ENCODE measurements at regions not wholly inside any gene's neighbourhood (a gene's known extent, or its start where the extent isn't known, plus 50 kb on each side); places are given as distances from the start of the nearest gene placed in this dataset.

DNA sequence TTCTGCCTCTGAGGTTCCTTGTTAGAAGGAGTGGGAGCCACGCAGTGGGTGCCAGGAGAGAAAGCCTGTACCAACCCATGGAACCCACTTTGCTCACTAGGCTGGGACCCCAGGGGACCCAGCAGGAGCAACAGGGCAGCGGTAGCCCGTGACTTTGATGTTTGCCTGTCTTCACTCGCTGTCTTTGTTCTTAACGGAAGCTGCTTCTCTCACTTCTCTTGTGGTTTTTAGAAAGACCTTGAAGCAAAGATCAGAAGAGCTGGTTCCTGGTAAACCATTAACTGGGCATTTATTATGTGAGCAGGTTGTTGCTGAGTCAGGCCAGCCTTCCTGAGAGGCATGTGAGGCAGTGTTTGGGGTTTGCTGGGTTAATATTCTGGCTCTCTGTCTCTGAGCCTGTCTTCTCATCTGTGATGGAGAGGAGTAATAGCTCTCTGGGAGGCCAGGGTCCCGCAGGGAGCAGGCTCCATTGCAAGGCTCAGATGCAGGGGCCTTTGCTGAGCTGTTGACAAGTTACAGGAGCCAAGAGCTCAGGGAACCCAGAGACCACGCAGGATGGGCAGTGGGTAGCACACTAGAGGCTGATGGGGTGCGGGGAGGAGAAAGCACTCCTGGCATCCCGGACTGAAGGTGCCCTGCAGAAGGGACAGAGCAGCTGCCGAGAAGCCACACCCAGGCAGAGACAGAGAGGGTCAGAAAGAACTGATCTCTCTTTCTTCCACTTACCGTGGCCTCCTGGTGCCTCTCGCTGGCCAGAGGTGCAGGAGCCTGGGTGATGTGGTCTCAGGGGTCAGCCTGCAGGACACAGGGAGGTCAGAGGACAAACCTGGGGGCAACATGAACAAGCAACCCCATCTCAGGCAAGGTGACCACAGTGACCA, 367.5 kb upstream of the C1orf174 start:
- TF ChIP-seq, protein P1, sequence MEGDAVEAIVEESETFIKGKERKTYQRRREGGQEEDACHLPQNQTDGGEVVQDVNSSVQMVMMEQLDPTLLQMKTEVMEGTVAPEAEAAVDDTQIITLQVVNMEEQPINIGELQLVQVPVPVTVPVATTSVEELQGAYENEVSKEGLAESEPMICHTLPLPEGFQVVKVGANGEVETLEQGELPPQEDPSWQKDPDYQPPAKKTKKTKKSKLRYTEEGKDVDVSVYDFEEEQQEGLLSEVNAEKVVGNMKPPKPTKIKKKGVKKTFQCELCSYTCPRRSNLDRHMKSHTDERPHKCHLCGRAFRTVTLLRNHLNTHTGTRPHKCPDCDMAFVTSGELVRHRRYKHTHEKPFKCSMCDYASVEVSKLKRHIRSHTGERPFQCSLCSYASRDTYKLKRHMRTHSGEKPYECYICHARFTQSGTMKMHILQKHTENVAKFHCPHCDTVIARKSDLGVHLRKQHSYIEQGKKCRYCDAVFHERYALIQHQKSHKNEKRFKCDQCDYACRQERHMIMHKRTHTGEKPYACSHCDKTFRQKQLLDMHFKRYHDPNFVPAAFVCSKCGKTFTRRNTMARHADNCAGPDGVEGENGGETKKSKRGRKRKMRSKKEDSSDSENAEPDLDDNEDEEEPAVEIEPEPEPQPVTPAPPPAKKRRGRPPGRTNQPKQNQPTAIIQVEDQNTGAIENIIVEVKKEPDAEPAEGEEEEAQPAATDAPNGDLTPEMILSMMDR (IDR thresholded peaks at IDR 0.05; ENCODE audit: extremely low read depth in 1 of 2, insufficient read depth in 1 of 2, low read depth in 1 of 2, low read length in 2 of 2), result no peak
- no peak for TF ChIP-seq MYC (IDR thresholded peaks at IDR 0.05; ENCODE audit: low read depth, low read length)
- no peak for TF ChIP-seq POLR2A (IDR thresholded peaks at IDR 0.05; ENCODE audit: low read depth, low read length)
- no peak for TF ChIP-seq FOS (IDR thresholded peaks at IDR 0.05; ENCODE audit: borderline replicate concordance, insufficient read depth, low read length)
- TF ChIP-seq JUN (IDR thresholded peaks at IDR 0.05; ENCODE audit: borderline replicate concordance, insufficient read depth, insufficient read length, low read depth), result no peak
- no peak for TF ChIP-seq EZH2 (IDR thresholded peaks at IDR 0.05; ENCODE audit: borderline replicate concordance, low read depth, low read length, severe bottlenecking)
- TF ChIP-seq GATA2 (IDR thresholded peaks at IDR 0.05; ENCODE audit: insufficient read depth, insufficient read length, low read depth, low read length), result no peak
- TF ChIP-seq, protein P2, sequence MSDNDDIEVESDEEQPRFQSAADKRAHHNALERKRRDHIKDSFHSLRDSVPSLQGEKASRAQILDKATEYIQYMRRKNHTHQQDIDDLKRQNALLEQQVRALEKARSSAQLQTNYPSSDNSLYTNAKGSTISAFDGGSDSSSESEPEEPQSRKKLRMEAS (IDR thresholded peaks at IDR 0.05; ENCODE audit: insufficient read depth, insufficient read length), result no peak
- no peak for TF ChIP-seq POLR2AphosphoS5 (IDR thresholded peaks at IDR 0.05; ENCODE audit: insufficient read depth, low read depth, low read length)
- Histone ChIP-seq H3K4me1 (ENCODE audit: control insufficient read depth, extremely low read depth, insufficient read depth, low read length) (no peaks in the 10 kb centered on the region), H3K4me3 (replicated peaks in 1 of 3; ENCODE audit: insufficient read depth in 1 of 3, low read depth in 1 of 3, low read length in 3 of 3) (no peak overlapping the region), H4K20me1 (replicated peaks; ENCODE audit: control insufficient read depth, extremely low read depth, insufficient read depth, low read length) (no peaks in the 10 kb centered on the region), H3K36me3 (ENCODE audit: control insufficient read depth in 2 of 2, extremely low read depth in 1 of 2, insufficient read depth in 2 of 2, low read length in 2 of 2) (no peaks in the 10 kb centered on the region), H3K79me2 (ENCODE audit: control insufficient read depth, insufficient read depth, low read length) (no peaks in the 10 kb centered on the region), H3K9ac (replicated peaks; ENCODE audit: extremely low read depth, insufficient read depth, low read length) (no peak overlapping the region), H3K27me3 (ENCODE audit: control insufficient read depth in 2 of 2, insufficient read depth in 2 of 2, low read length in 2 of 2) (no peaks in the 10 kb centered on the region), H3K9me1 (replicated peaks; ENCODE audit: control insufficient read depth, extremely low read depth, insufficient read depth, low read length) (no peaks in the 10 kb centered on the region), H3K4me2 (ENCODE audit: insufficient read depth, low read length) (no peak overlapping the region), H3K27ac (ENCODE audit: insufficient read depth, low read depth, low read length) (no peak overlapping the region), H3K9me3 (replicated peaks; ENCODE audit: control insufficient read depth, insufficient read depth, low read length) (peaks cover 4% of the 10 kb centered on the region), H2AFZ (ENCODE audit: low read depth, low read length) (no peak overlapping the region)
- DNase-seq (ENCODE audit: low read depth, low spot score) (no peak), FAIRE-seq (no peak)
- intact Hi-C loops (cut with micrococcal nuclease), result no loop called here
- ChIA-PET CTCF (no interaction called here), POLR2A (no interaction called here)
- dilution Hi-C loops (cut with MboI; ENCODE audit: extremely low pct_ligation_motif_present, low sequenced_read_pairs), result no loop called here
- no TSS peak for BruUV-seq (replicated peaks)
